Loucy (cell line): ENCODE measurements at regions not wholly inside any gene's neighbourhood (a gene's known extent, or its start where the extent isn't known, plus 50 kb on each side); places are given as distances from the start of the nearest gene placed in this dataset.

Source experiments
- H2AFZ ChIP-seq: fragments of 200-600 bp; sonication (generic); 2 replicates; pipeline ENCODE4 v1.6.0; 2016; ENCODE audit warnings: antibody characterized with exemption, mild to moderate bottlenecking, low read length, moderate library complexity
- H3F3A ChIP-seq: fragments of 200-600 bp; 2 replicates; pipeline ENCODE4 v1.6.0; 2016; ENCODE audit warnings: antibody characterized with exemption, low read depth, mild to moderate bottlenecking
- H3K27me3 ChIP-seq: fragments of 200-600 bp; sonication (generic); 2 replicates; pipeline ENCODE4 v1.6.1; 2014; ENCODE audit warnings: low read length, mild to moderate bottlenecking; ENCODE audit not compliant: insufficient read depth, poor library complexity, severe bottlenecking
- H3K36me3 ChIP-seq: fragments of 200-600 bp; sonication (generic); 2 replicates; pipeline ENCODE4 v1.6.1; 2016; ENCODE audit warnings: low read length; ENCODE audit not compliant: insufficient read depth
- H3K4me1 ChIP-seq: fragments of 200-600 bp; sonication (generic); 2 replicates; pipeline ENCODE4 v1.5.1; 2014; ENCODE audit warnings: low read length, mild to moderate bottlenecking; ENCODE audit not compliant: insufficient read depth, poor library complexity, severe bottlenecking
- H3K4me2 ChIP-seq: fragments of 200-600 bp; sonication (generic); 2 replicates; pipeline ENCODE4 v1.6.0; 2014; ENCODE audit warnings: antibody characterized with exemption, low read length, low read depth, mild to moderate bottlenecking; ENCODE audit not compliant: poor library complexity, severe bottlenecking
- H3K4me3 ChIP-seq: fragments of 200-600 bp; sonication (generic); 2 replicates; pipeline ENCODE4 v1.5.1; 2014; ENCODE audit warnings: low read length, mild to moderate bottlenecking, mixed read lengths; ENCODE audit not compliant: poor library complexity, severe bottlenecking
- H3K79me2 ChIP-seq: fragments of 200-600 bp; sonication (generic); 2 replicates; pipeline ENCODE4 v1.6.1; 2014; ENCODE audit warnings: low read length; ENCODE audit not compliant: insufficient read depth
- H3K9ac ChIP-seq: fragments of 200-600 bp; sonication (generic); 2 replicates; pipeline ENCODE4 v1.6.0; 2014; ENCODE audit warnings: mild to moderate bottlenecking, low read depth, low read length, moderate library complexity; ENCODE audit not compliant: poor library complexity, severe bottlenecking
- H3K9me2 ChIP-seq: fragments of 200-600 bp; sonication (generic); replicated peaks from 2 replicates; pipeline ENCODE4 v1.6.1; 2016; ENCODE audit warnings: low read depth, low read length, mixed read lengths
- H3K9me3 ChIP-seq: fragments of 200-600 bp; sonication (generic); 2 replicates; pipeline ENCODE4 v1.6.1; 2014; ENCODE audit warnings: mild to moderate bottlenecking, antibody characterized with exemption, low read length, low read depth; ENCODE audit not compliant: insufficient read depth
- H4K20me1 ChIP-seq: fragments of 200-600 bp; sonication (generic); 2 replicates; pipeline ENCODE4 v1.6.0; 2014; ENCODE audit warnings: antibody characterized with exemption, low read length, mild to moderate bottlenecking; ENCODE audit not compliant: insufficient read depth, poor library complexity, severe bottlenecking
- EZH2phosphoT487 ChIP-seq: fragments of 200-600 bp; IDR thresholded peaks from 2 replicates; pipeline ENCODE4 v1.6.1; 2018; ENCODE audit warnings: antibody characterized with exemption, mild to moderate bottlenecking, moderate library complexity, borderline replicate concordance
- TF ChIP-seq, protein P1 (sequence below): fragments of 200-600 bp; sonication (generic); conservative IDR thresholded peaks from 2 replicates; pipeline ENCODE4 v1.5.1; 2014; ENCODE audit warnings: mild to moderate bottlenecking, antibody characterized with exemption, low read length

DNA sequence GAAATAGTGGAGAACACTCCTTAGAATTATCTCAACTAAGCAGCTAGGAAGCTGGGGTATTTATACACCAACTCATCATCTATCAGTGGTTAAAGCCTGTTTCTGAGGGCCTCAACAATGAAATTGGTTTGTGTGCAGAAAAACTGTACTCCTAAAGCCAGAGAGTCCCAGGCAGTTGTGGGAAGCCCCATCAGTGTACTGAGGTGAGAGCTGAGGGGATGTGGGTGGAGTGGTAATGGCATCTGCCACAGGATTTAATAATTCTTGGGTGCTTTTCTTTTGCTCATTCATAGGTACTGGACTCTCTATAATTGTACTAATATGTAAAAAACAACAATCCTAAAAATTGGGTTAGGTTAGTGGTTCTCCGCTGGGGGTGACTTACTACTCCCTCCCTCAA, 267.5 kb downstream of the PTEN start:
- TF ChIP-seq EZH2phosphoT487 = no peak
- TF ChIP-seq, protein P1, sequence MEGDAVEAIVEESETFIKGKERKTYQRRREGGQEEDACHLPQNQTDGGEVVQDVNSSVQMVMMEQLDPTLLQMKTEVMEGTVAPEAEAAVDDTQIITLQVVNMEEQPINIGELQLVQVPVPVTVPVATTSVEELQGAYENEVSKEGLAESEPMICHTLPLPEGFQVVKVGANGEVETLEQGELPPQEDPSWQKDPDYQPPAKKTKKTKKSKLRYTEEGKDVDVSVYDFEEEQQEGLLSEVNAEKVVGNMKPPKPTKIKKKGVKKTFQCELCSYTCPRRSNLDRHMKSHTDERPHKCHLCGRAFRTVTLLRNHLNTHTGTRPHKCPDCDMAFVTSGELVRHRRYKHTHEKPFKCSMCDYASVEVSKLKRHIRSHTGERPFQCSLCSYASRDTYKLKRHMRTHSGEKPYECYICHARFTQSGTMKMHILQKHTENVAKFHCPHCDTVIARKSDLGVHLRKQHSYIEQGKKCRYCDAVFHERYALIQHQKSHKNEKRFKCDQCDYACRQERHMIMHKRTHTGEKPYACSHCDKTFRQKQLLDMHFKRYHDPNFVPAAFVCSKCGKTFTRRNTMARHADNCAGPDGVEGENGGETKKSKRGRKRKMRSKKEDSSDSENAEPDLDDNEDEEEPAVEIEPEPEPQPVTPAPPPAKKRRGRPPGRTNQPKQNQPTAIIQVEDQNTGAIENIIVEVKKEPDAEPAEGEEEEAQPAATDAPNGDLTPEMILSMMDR = no peak
- no peak overlapping the region for H3K9ac ChIP-seq
- H3K4me3 ChIP-seq = no peak overlapping the region
- H3K27me3 ChIP-seq = no peaks in the 10 kb centered on the region
- no peaks in the 10 kb centered on the region for H3K9me2 ChIP-seq
- peaks cover 58% of the 10 kb centered on the region for H4K20me1 ChIP-seq
- H3K4me2 ChIP-seq = no peak overlapping the region
- H3K4me1 ChIP-seq = peaks cover 14% of the 10 kb centered on the region
- H3K9me3 ChIP-seq = no peaks in the 10 kb centered on the region
- H2AFZ ChIP-seq = no peak overlapping the region
- H3F3A ChIP-seq = no peaks in the 10 kb centered on the region
- peaks cover 49% of the 10 kb centered on the region; the same call in 1 of the 2 replicates for H3K36me3 ChIP-seq
- peaks cover 97% of the 10 kb centered on the region for H3K79me2 ChIP-seq

DNA sequence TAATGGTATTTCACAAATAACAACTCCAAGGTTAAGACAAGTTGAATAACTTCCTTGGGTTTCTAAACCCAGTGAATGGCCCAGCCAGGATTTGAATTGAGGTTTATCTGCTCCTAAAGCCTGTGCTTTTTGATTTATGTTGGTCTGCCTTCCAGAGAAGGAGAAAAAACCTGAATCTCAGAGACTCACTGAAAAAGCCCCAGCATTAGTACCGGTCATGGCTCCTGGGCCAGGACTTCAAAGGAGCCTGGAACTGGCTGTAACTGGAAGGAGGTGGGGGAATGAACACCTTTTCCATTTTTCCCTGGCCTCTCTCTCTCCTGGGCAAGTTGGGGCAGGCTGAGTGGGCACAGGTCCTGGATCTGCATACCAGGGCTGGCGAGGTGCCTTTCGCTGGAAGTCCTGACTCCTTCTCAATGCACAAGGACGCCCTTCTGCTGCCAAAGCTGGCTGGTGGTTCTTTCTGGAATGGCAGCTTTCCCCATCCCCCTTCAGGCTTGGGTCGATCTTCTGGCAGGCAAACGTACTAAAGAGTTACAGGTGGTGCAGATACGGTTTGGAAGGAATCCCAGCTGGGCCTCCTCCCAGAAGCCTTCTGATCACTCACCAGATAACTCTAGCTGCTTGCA, 268.2 kb downstream of the PTEN start:
- Histone ChIP-seq H3K9ac (no peak overlapping the region), H3K9me2 (no peaks in the 10 kb centered on the region), H3K79me2 (peaks cover 98% of the 10 kb centered on the region), H3K27me3 (no peaks in the 10 kb centered on the region), H4K20me1 (peaks cover 58% of the 10 kb centered on the region), H3K36me3 (peaks cover 56% of the 10 kb centered on the region; the same call in 1 of the 2 replicates), H2AFZ (no peak overlapping the region), H3K4me2 (no peak overlapping the region), H3F3A (no peaks in the 10 kb centered on the region), H3K4me1 (peaks cover 21% of the 10 kb centered on the region), H3K4me3 (no peak overlapping the region), H3K9me3 (no peaks in the 10 kb centered on the region)
- TF ChIP-seq, protein P1 = no peak
- no peak for TF ChIP-seq EZH2phosphoT487

DNA sequence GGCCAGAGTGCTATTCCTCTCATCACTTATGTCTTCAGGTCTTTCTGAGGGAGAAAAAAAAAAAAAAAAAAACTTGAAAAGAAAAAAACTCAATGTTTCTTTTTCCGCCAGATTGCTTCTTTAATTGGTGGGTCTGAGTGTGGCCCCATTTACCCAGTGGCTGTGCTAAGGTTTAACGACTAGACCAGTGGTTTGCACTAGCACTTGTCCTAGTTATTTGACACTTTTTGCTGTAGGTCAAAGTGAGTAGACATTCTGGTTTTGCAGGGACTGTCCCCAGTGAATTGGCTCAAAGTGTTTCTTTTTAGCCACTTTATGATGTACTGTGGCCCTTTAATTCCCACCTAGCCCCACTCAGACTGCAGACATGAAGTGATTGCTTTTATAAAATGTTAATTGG, 273.3 kb downstream of the PTEN start:
- peaks cover 60% of the 10 kb centered on the region; the same call in 1 of the 2 replicates for H3K36me3 ChIP-seq
- no peaks in the 10 kb centered on the region for H3K9me2 ChIP-seq
- no peak overlapping the region for H3K4me3 ChIP-seq
- no peaks in the 10 kb centered on the region for H3K9me3 ChIP-seq
- H3K4me2 ChIP-seq = no peak overlapping the region
- H3K9ac ChIP-seq = no peak overlapping the region
- H2AFZ ChIP-seq = no peak overlapping the region
- H3K27me3 ChIP-seq = no peaks in the 10 kb centered on the region
- no peaks in the 10 kb centered on the region for H3F3A ChIP-seq
- peaks cover 98% of the 10 kb centered on the region for H3K79me2 ChIP-seq
- peaks cover 26% of the 10 kb centered on the region for H3K4me1 ChIP-seq
- TF ChIP-seq, protein P1 = no peak
- TF ChIP-seq EZH2phosphoT487 = no peak
- peaks cover 60% of the 10 kb centered on the region for H4K20me1 ChIP-seq
